GM18873 (cell line): ENCODE measurements at regions not wholly inside any gene's neighbourhood (a gene's known extent, or its start where the extent isn't known, plus 50 kb on each side); places are given as distances from the start of the nearest gene placed in this dataset.

ENCODE experiments used
- ATAC-seq: cut with Tn5 transposase; IDR thresholded peaks from one replicate; pipeline ENCODE4 v1.9.1; 2021; ENCODE audit warnings: mild to moderate bottlenecking, moderate library complexity, moderate number of reproducible peaks; ENCODE audit not compliant: unreplicated experiment, low FRiP score

- no peak for ATAC-seq
These were observed 90.2 kb upstream of the SOD3 start for GRCh38 chr4:24705016-24705753.

DNA sequence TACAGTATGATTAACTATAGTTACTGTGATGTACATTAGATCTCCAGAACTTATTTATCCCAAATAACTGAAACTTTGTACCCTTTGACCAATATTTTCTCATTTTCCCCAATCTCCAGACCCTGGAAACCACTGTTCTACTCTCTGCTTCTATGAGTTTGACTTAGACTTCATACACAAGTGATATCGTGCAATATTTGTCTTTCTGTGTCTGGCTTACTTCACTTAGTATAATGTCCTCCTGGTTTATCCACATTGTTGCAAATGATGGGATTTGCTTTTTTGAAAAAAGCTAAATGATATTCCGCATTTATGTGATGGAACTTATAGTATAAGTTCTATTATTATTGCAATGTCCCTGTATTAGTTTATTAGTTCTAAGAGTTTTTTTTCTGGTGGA lies 81.8 kb upstream of the SOD3 start:
- no peak for ATAC-seq

DNA sequence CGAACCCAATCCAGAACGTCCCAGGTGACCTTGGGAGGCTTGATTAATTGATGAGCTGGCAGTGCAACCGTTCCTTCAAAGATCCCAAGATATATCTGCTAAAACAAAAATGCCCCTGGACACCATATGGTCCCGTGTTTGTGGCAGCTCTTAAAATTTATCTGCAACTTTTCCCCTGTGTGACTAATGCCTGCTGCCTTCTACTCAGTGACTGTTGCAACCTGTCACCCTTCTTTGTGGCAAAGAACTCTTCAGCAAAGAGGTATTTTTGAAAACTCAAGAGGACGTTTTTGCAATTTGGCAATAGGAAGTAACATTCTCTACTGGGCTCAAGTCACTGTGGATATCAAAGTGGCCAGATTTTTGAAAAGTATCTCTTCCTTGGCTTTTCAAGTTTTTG lies 75.8 kb upstream of the SOD3 start:
- no peak for ATAC-seq

DNA sequence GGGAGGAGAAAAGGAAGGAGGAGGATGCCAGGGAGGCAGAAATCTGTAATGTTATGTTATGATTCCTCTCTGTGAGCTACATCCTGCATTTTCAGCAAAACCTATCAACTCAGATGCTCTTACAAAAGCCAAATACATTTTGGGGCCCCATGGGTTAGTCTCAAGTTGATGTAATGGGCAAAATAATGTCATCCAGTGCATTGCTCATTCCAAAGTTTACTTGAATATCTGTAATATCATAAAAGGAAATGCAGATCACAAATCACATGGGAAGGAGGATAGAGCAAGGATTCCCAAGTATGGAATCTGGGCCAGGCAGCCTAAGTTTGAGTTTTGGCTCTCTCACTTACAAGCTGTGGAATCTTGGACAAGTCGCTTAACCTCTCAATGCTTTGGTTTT lies 74.9 kb upstream of the SOD3 start:
- no peak for ATAC-seq

DNA sequence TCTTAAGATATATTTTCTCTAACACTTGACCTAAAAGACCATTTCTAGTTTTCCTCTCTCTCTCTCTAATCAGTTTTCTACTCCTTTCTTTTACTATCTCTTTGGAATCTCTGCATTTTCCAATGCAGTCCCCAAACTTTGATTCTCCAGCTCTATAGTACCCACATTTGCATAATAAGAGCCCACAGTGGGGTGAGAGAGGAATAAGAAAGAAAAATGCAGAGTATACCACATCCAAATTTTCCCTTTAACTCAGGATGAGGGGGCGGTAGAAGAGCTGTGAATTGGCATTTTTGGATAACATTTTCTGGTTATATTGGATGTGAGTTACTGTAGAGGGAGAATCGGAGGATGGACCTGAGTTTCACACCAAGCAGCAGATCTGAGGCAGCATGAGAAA lies 74.4 kb upstream of the SOD3 start:
- no peak for ATAC-seq

DNA sequence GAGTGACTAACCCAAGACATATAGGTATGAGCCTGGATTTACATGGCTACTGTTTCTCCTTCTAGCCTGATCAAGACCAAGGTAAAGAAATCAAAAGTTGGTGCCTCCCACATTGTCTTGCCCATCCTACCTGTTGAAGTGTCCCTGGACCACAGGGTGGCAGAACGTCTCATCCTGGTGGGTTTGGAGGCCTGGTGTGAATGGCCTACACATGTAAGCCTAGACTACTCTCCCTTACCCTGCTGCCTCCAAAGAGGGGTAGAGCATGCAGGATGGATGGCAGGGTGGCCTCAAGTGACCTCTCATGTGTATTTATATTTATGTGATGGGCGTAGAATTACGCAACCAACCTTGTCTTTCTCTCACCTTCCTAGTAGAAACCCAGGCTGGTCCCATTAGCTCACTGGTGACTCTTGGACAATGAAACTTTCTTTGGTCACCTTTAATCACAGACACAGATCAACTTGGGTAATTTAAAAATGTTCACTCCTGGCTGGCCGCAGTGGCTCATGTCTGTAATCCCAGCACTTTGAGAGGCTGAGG lies 73.3 kb upstream of the SOD3 start:
- no peak for ATAC-seq

GRCh38 chr4:24727390-24728224 lies 67.8 kb upstream of the SOD3 start:
- no peak for ATAC-seq

DNA sequence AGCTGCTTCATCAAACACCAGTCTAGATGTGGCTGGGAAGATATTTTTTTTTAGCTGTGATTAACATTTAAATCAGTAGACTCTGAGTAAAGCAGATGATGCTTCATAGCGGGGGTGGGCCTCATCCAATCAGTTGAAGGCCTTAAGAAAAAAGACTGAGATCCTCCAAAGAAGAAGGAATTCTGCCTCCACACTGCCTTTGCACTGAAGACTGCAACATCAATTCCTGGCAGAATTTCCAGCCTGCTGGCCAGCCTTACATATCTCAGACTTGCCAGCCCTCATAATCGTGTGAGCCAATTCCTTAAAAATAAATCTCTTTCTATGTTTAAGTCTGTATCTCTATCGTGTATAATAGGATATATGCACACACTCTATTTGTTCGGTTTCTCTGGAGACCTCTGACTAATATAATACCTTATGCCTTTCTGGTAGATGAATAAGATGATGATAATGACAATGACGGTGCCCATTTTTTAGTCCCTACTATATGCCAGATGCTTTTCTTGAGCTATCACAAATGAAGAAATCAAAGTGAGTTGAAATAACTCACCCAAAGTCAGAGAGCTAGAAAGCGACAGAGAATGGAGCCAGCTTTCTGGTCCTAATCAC lies 66.1 kb upstream of the SOD3 start:
- no peak for ATAC-seq

DNA sequence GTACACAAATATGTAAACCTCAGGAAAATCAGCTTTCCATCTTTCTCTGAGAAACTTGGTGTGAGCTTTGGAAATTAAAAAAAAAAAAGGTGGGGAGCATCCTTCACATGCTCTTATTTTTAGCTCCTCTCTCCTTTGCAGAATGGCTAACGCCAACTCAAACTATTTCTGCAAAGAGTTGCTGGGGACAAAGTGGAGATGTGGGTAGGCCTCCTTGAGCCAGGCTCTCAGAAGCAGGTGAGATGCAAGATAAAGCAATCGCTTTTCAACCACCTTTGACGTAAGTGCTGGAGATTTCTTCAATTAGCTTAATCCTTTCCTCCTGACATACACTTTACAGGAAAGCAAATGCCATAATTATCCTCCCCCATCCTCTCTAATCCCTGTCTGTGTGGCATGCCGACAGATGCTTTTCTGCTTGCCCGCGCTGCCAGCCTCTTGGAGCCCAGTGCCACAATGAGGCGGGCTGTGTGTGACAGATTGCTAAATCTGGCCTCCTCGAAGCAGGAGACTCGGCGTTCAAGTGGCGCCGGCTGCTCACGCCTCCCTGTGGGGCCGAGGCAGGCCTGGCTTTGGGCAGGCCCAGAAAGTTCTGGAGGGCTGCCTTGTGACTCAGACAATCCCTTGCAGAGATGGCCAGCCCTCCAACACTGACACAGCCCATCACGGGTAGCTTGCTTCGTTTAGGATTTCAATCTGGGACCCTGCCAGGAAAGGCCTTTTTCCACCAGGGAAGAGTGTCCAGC lies 64.9 kb upstream of the SOD3 start:
- ATAC-seq = no peak

- no peak for ATAC-seq
These were observed 63.9 kb upstream of the SOD3 start for GRCh38 chr4:24731448-24731847.

GRCh38 chr4:24734511-24734910 lies 60.9 kb upstream of the SOD3 start:
- no peak for ATAC-seq

GRCh38 chr4:24736066-24736465 lies 59.3 kb upstream of the SOD3 start:
- no peak for ATAC-seq

DNA sequence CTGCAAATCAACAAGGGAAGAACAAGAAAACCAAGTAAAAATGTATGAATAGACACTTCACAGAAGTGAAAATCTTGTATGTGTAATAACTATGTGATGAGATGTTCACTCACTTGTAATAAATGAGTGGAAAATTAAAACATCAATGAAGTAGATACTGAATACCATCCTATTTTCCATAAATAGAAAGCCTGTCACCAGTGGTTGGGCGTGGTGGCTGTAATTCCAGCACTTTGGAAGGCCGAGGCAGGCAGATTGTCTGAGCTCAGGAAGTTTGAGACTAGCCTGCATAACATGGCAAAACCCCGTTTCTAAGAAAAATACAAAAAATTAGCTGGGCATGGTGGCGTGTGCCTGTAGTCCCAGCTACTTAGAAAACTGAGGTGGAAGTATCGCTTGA lies 53.5 kb upstream of the SOD3 start:
- ATAC-seq = no peak

GRCh38 chr4:24742335-24742734 lies 53.0 kb upstream of the SOD3 start:
- no peak for ATAC-seq

DNA sequence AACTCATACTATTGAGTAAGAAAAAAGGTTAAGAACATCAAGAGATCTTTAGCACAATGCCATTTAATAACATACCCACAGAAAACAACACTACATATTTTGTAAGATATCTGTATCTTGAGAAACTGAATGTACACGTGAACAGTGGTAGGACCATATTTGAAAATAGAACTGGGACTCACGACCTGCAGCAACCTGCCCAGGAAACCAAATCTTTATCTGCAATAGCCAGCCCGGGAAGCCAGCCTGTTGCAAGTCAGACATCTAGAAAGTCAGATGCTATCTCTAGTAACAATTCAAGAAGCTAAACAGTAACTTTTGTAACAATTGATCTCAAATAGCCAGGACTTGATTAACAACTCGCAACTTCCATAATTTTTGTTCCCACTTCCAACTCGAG lies 52.6 kb upstream of the SOD3 start:
- ATAC-seq = no peak

- ATAC-seq = no peak
These were observed 52.2 kb upstream of the SOD3 start for GRCh38 chr4:24743206-24743605.

GRCh38 chr4:24743927-24744326 lies 51.4 kb upstream of the SOD3 start:
- ATAC-seq = no peak

- ATAC-seq = no peak
These were observed 50.0 kb upstream of the SOD3 start for GRCh38 chr4:24745172-24745895.
